GM19023 (cell line): ENCODE measurements at regions not wholly inside any gene's neighbourhood (a gene's known extent, or its start where the extent isn't known, plus 50 kb on each side); places are given as distances from the start of the nearest gene placed in this dataset.
"Not testable (repeated sequence)": the region's sequence is repeated elsewhere in the genome, so short reads cannot be mapped to it uniquely, and the experiment has no call there.

Experiments used
- ATAC-seq: cut with Tn5 transposase; IDR thresholded peaks from one replicate; pipeline ENCODE4 v1.9.1; 2021; ENCODE audit warnings: mild to moderate bottlenecking, moderate library complexity; ENCODE audit not compliant: unreplicated experiment

DNA sequence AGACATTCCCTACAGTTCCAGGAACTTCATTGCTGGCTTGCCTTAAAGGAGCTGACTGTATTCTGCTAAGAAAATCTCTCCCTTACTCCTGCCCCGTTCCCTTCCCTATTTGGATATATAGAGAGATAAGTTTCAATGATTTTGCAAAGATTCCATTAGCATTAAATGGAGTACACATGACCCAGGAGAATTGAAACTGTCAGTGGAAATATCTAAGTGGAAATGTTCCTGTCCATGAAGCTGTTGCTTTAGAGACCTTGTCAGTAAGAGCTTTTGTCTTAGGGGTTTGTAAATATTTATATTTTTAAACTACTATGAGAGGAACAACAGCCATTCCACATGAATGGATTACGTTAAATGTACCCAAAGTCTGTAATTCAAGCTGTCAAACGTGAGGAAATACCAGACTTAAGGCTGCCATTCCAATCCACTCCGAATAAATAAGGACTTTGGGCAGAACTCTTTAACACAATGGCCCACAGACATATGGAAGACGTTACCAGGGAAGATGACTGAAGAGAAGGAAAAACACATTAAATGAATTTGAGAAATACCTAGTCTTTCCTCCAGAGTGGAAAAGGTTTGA lies 387.1 kb upstream of the PAPPA start:
- no peak for ATAC-seq

DNA sequence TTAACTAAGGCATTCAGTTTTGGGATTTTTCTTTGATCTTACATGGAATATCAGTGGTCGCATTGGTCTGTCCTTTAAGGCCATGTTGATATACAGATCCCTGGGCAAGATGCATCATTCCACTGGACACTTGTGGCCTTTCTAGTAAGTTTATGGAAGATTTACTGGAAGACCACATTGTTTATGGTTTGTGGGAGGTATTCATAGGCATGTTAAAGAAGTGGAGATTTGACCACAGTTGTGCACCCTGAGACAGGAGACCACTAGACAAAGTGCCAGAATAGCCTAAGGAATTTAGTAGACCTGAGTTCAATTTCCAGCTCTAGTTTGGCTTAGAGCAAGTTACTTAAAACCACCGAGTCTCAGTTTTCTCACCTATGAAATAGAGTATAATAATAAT lies 383.1 kb upstream of the PAPPA start:
- ATAC-seq: no peak

DNA sequence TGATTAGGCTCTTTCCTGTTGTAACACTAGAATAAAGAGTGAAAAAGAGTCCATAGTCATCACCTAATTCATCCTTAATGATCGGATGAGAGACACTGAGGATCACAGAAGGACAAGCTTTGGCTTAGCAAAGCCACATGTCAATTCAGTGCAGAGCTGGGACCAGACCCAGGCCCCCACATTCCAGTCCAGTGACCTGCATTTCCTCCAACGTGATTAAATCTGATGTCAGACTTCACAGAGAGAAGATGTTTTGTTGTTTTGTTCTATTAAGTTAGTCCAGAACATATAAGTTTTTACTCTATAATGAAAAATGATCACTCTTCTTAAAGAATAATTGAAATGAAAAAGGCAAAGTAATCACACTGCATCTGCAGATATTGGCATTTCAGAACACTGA lies 377.9 kb upstream of the PAPPA start:
- no peak for ATAC-seq

DNA sequence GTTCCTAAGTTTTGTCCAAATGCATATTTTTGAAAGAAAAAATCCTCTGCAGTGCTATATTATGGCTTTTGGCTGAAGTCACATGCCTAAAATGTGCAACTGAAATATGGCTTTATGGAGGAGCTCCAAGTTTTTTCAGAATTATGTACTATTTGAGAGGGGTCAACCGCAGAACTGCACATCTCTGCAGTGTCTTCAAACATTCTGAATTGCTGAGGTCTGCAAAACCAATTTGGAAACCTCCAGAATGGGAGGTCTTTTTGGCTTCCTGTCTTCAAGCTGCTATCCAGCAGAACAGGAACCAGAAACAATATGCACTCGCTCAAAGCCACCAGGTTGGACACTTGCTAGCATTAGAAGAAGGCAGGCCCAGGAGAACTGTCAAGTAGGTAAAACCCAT lies 376.0 kb upstream of the PAPPA start:
- no peak for ATAC-seq

DNA sequence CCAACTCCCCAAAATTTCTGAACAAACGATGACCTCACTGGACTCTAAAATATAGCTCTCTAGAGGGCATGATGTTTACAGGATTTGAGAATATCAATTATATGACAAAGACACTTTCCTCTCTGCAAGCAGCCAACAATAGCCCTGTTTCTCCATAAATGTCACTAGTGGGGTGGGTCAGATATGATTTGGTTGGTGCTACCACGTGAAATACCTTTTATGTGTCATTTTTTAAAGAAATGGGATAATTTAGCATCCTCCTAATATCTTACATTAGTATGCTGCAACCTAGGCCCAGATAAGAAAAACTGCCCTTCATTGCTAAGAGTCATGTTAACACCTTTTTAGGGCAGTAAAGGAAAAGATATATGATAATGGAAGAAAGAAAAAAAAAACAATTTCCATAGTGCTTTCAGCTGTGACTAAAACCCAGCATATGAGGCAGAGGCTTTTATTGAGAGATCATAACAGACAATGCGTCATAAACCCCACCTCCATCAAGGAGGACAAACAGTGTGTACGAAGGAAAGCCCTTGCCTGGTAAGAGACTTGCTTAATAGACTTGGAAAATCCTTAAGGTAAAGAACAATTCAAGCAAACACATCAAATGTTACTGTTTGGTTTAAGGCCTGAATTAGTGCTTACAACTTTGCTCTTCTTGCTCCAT lies 372.4 kb upstream of the PAPPA start:
- ATAC-seq: no peak

DNA sequence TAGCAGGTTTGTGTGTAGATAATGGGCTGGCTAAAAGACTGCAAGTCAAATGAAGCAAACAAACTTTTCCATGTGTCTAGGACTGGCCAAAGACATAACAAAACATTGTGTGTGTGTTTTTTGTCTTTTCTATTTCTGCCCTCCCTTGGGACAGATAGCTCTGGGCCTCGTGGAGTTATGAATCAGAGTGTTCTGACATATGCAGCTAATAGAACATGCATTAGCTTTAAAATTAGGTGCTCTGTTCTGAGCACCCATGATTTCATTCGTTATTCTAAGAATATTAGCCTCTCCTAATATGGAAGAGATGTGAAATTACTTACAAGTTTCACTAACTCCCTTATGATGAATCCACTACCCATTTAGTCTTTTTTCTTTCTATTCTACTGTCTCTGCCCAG lies 367.3 kb upstream of the PAPPA start:
- no peak for ATAC-seq

DNA sequence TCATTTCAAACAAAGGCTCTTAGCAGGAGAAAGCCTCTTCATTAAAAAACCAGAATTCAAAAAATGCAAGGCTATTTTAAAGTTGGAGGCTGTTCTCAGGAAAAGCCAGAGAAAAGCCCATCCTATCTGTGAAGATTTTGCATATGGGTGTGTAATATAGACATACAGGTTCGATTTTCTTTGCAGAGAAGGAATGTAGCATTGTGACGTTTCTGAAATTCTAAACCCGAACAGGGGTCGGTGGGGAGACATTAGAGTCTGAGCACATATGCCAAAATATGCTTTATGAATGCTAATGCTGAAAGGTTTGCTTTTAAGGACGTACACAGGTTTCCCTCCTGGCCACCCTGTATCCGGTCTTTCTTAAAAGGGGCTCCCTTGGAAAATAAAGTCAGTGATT lies 363.1 kb upstream of the PAPPA start:
- ATAC-seq: no peak

DNA sequence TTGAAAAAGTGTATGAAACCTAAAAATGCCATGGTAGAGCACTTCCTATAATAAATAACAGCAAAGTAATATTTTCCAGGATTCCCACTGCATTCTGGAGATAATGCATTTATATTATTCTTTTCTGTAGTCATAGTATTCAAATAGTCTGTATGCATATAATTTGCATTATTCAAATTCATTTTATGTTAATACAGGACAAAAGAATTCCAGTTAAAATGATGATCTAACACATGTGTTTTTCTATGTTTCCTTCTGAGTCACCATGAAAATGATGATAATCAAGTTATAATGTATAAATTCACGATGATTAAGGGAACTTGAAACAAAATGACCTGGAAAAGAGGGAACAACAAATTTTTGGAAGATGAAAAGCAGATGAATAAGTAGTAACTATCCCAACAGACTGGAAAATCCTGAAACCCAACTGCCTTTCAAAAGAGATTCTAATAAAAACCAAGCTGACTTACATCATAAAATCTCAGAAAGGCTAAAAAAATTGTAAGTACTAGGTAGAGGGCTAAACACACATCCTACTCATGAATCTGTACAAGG lies 358.6 kb upstream of the PAPPA start:
- ATAC-seq: no peak

DNA sequence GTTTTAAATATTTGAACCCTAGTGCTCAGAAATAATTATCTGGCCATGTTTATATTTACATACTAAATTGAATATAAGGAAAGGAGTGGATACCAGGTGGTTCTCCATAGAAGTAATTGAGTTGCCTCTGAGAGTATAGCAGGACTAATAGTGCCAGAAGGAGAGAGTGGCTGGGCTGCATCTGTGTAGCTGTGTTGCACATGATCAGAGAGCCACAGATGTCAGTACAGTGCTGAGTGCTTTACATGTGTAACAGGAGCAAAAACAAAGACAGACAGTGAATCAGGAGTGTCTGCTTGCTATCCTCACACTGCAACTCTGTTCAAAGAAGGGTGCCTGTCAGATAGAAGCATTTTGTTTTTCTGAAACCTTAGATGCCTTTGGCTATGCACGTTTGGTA lies 353.9 kb upstream of the PAPPA start:
- no peak for ATAC-seq

DNA sequence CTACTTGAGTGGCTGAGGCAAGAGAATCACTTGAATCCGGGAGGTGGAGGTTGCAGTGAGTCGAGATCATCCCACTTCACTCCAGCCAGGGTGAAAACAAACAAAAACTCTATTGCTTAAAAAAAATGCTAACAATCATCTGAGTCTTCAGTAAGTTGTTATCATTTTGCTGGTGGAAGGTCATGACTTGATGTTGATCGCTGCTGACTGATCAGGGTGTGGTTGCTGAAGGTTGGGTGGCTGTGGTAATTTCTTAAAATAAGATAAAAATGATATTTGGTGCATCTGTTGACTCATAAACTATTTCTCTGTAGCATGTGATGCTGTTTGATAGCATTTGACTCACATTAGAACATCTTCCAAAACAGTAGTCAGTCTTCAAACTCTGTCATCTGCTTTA lies 349.4 kb upstream of the PAPPA start:
- ATAC-seq: no peak

DNA sequence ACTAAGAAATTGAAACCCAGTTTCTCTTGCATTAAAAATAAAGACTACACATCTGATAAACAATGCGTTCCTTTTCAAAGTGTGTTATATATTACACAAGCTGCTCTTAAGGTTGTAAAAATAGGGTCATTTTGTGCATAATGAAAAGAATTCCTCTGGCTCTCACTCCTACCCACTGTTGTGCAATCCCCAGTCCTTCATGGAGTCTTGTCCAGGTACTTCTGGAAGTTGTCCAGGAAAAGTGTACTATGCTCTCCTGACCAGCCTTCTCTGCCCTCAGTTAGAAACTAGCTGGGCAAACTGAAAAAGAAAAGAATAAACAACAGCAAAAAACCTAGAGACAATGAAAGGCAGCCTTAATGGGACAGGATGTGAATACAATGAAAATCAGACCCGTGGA lies 345.5 kb upstream of the PAPPA start:
- ATAC-seq: no peak

DNA sequence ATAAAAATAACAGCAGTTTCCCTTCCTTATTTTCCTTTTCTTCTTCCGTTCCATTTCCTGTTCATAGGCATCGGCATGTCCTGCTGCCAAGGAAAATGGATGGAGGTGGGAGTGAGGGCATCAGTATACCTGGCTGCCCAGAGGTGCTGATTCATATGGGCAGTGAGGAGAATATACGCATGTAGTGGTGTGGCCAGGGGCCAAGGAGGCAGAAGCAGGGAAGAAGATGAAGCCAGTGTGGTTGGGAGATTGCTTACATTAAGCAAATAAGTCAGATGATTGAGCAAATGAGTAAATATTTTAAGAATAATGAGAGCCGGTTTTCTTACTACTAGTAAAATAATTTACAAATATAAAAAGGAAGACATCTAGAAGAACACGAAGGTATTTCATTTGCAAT lies 344.9 kb upstream of the PAPPA start:
- ATAC-seq: no peak

DNA sequence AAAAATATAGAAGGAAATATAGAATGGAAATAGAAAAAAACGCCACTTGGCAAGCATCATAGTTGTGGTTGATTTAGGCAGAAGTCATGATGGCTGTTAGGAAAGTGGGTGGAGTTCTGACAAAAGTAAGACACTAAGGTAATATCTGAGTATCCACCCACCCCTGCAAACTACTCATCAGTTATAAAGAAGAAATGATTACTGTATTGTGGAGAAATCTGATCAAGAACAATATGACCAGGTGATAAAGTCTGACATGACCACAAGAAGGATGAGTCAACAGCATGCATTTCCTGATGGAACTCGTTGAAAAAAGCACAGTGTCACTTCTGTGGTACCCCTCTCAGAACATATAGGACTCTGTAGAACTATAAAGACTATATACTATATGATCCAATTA lies 343.4 kb upstream of the PAPPA start:
- ATAC-seq: no peak

DNA sequence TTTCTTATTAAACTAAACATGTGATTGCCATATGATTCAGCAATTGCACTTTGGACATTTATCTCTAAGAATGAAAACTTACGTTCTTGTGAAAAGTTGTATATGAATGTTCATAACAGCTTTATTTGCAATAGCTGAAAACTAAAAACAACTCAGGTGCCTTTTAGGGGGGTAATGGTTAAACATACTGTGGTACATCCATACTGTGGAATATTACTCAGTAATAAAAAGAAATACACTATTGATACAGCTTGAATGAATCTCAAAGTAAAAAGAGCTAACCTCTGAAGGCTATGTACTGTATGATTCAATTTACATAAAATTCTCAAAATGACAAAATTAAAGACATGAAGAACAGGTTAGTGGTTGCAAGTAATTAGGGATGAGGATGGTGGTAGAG lies 339.5 kb upstream of the PAPPA start:
- no peak for ATAC-seq

DNA sequence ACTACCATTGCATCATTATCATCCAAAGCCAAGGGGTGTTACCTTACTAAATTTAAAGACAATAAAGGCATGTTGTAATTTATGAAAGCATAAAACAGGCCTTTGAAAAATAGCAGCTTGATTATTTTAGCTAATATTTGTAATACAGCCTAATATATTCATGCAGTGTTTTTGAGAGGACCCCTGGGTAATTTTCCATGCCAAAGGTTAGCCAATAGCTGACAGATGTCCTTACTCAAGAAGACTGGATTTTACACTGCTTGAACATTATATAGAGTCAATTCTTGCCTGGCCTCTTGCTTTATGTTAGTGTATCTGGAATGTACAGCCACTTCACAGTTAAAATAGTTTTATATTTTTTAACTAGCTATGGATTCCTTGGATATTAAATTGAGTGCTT lies 337.8 kb upstream of the PAPPA start:
- no peak for ATAC-seq

DNA sequence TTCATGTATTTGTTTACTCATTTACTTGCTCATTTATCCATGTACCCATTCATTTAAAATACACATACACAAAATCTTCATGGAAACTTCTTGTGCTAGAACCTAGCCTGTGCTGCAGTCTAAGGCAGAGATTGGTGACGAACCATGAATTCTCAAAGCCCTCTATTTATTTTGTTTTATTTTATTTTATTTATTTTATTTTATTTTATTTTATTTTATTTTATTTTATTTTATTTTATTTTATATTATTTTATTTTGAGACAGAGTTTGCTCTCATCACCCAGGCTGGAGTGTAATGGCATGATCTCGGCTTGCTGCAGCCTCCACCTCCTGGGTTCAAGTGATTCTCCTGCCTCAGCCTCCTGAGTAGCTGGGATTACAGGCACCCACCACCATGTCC lies 334.9 kb upstream of the PAPPA start:
- not testable (repeated sequence) for ATAC-seq

DNA sequence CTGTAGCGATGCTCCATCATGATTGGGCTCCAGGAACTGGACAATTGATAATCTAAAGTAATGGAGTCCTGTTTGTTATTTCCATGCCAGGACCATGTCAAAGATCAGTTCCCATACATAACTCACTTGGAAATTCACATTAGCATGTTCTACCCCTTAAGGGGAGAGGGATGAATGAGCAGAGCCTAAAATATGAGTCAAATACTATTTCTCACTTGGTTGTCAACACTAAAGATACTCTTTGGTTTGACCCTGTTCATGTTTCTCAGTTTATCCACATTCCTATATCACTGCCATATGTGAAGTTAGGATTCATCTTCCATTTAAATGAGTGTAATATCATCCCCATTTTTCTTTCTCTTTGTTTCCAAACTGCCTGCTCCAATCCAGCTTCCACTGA lies 321.6 kb upstream of the PAPPA start:
- ATAC-seq: no peak

DNA sequence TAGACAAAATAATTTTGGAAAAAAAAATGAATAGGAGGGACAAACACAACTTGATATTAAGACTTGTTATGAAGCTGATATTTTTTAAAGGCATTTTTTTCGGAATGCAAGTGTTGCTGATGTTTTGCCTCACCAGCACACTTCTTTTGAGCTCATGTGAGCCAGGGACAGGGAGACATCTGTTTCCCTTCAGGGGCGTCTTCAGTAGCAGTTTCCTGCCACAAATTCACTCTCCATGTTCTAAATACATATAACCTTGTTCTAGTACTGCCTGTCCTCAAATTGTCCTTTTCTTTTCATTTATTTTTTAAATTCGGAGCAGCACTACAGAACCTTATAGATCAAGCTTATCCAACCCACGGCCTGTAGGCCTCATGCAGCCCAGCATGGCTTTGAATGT lies 316.0 kb upstream of the PAPPA start:
- ATAC-seq: no peak

DNA sequence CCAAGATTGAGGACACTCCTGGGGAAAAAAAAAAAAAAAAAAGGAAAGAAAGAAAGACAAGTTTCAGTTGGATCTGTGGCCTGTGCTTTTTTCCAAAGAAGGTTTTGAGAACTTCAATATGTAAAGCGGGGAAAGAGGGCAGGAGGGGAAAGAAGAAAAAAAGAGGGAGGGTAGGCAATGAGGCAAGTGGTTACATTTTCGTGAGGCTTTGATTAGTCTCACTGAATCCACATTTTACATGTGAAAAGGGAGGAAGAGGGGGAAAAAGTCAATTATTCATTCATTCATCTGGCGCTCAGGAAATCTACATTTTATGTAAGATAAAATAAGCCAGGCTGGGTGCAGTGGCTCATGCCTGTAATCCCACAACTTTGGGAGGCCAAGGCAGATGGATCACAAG lies 315.2 kb upstream of the PAPPA start:
- no peak for ATAC-seq

DNA sequence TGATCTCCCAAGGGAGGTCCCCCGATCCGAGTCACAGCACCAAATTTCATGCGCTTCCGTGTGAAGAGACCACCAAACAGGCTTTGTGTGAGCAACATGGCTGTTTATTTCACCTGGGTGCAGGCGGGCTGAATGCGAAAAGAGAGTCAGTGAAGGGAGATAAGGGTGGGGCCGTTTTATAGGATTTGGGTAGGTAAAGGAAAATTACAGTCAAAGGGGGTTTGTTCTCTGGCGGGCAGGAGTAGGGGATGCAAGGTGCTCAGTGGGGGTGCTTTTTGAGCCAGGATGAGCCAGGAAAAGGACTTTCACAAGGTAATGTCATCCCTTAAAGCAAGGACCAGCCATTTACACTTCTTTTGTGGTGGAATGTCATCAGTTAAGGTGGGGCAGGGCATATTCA lies 309.2 kb upstream of the PAPPA start:
- ATAC-seq: not testable (repeated sequence)

DNA sequence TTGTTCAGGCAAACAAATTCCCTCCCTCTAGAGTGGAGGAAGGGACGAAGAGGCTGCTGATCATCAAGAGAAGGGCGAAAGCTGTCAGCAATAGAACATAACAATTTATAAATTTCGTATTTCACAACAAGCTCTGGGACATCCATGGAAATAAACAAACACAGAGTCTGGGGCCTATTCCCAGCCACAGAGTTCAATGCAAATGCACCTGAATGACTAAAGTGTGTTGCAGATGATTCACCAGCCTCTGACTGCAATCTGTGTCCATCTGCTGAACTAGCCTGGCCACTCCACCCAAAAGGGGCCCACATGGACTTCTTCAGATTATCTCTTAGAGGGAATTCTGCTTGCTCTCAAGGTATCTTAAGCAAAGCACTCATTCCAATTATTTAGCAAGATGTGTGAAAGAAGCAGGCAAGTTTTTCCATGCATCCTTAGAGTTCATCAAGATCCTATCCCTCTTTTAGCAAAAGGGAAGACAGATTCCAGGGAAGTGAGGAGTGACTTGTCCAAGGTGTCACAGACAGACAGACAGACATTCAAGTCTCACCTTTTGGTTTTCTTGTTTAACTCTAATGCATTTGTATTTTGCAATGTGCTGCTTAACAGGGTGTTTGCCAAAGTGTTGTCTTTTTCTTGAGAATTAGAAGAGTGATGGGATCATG lies 307.8 kb upstream of the PAPPA start:
- no peak for ATAC-seq

DNA sequence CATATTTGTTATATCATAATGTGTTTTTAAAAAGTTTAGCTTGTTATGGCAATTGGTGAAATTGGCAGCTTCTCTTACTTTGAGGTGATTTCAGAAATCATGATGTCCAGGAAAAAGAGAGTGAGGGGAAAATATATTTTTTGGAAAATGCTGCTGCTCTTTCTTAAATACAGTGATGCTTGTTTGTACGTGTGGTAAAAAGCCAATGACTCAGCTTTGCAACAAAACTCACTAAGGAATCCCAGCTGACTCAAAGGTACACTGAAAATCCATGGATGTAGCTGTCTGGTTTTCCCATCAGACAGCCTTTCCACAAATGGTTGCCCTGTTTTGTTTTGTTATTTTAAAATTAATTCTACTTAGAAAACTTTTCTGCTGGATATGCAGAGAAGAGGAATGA lies 306.4 kb upstream of the PAPPA start:
- ATAC-seq: no peak
